Calu3 (cell line): ENCODE measurements at regions not wholly inside any gene's neighbourhood (a gene's known extent, or its start where the extent isn't known, plus 50 kb on each side); places are given as distances from the start of the nearest gene placed in this dataset.

Experiments
- BruUV-seq: library from RNA; stranded (reverse); fragments of 400-500 nt; replicated peaks from 2 replicates; lab custom pipeline; 2021; lab: Mats Ljungman, UMichigan
- CTCF ChIA-PET: fragments of 300-600 bp; sonication (Branson Sonifier 250); formaldehyde crosslinking; loops from one replicate; lab custom pipeline; 2022; ENCODE audit warnings: antibody characterized with exemption; lab: Charles Lee
- DNase-seq: peaks from one replicate; pipeline ENCODE4 v3.0.0; 2022
- H3K27ac Mint-ChIP-seq: one replicate; pipeline ENCODE4 v1.8.0; 2022; ENCODE audit warnings: mixed read lengths; ENCODE audit not compliant: unreplicated experiment
- H3K27me3 Mint-ChIP-seq: one replicate; pipeline ENCODE4 v1.8.0; 2022; ENCODE audit warnings: mixed read lengths; ENCODE audit not compliant: unreplicated experiment
- H3K36me3 Mint-ChIP-seq: one replicate; pipeline ENCODE4 v1.8.0; 2022; ENCODE audit warnings: mild to moderate bottlenecking, moderate library complexity, mixed read lengths; ENCODE audit not compliant: insufficient read depth, unreplicated experiment
- H3K4me1 Mint-ChIP-seq: one replicate; pipeline ENCODE4 v1.8.0; 2022; ENCODE audit warnings: mild to moderate bottlenecking, low read depth, mixed read lengths; ENCODE audit not compliant: unreplicated experiment
- H3K4me3 Mint-ChIP-seq: one replicate; pipeline ENCODE4 v1.8.0; 2022; ENCODE audit warnings: mild to moderate bottlenecking, low read depth, moderate library complexity, mixed read lengths; ENCODE audit not compliant: unreplicated experiment
- H3K9me3 Mint-ChIP-seq: one replicate; pipeline ENCODE4 v1.8.0; 2022; ENCODE audit warnings: low read depth, mixed read lengths; ENCODE audit not compliant: unreplicated experiment
- CTCF ChIP-seq: fragments of 200-600 bp; IDR thresholded peaks from one replicate; pipeline ENCODE4 v1.8.0; 2022; ENCODE audit warnings: antibody characterized with exemption; ENCODE audit not compliant: unreplicated experiment
- intact Hi-C: fragments of 100-400 bp; cut with micrococcal nuclease; formaldehyde crosslinking; loops from one replicate; pipeline ENCODE4 v1.10.0; 2022; ENCODE audit not compliant: unreplicated experiment

GRCh38 chr4:126448086-126448845 lies 1133.5 kb downstream of the FAT4 start:
- no peak for DNase-seq
- Mint-ChIP-seq H3K4me1 (no peaks in the 10 kb centered on the region), H3K27me3 (no peaks in the 10 kb centered on the region), H3K9me3 (no peaks in the 10 kb centered on the region), H3K36me3 (no peaks in the 10 kb centered on the region), H3K4me3 (no peak overlapping the region), H3K27ac (no peak overlapping the region)
- intact Hi-C loops, result no loop called here
- CTCF ChIA-PET, result no interaction called here
- TF ChIP-seq CTCF, result no peak
- BruUV-seq, result no TSS peak

- Mint-ChIP-seq H3K4me1 (no peaks in the 10 kb centered on the region), H3K9me3 (no peaks in the 10 kb centered on the region), H3K4me3 (no peak overlapping the region), H3K27ac (no peak overlapping the region), H3K36me3 (no peaks in the 10 kb centered on the region), H3K27me3 (no peaks in the 10 kb centered on the region)
- BruUV-seq, result no TSS peak
- intact Hi-C loops, result no loop called here
- CTCF ChIA-PET, result no interaction called here
- TF ChIP-seq CTCF, result no peak
- DNase-seq, result no peak
Observed at GRCh38 chr4:126451237-126451873, 1136.6 kb downstream of the FAT4 start.

- BruUV-seq, result no TSS peak
- Mint-ChIP-seq H3K36me3 (no peaks in the 10 kb centered on the region), H3K4me3 (no peak overlapping the region), H3K4me1 (no peaks in the 10 kb centered on the region), H3K27me3 (no peaks in the 10 kb centered on the region), H3K9me3 (no peaks in the 10 kb centered on the region), H3K27ac (no peak overlapping the region)
- DNase-seq, result no peak
- intact Hi-C loops, result no loop called here
- no peak for TF ChIP-seq CTCF
- CTCF ChIA-PET, result no interaction called here
Observed at GRCh38 chr4:126455865-126456264, 1141.1 kb downstream of the FAT4 start.

- no peak overlapping the region for H3K4me3 Mint-ChIP-seq
Observed at GRCh38 chr4:126458993-126459392, 1144.2 kb downstream of the FAT4 start.

More at GRCh38 chr4:126458993-126459392, 1144.2 kb downstream of the FAT4 start:
- CTCF ChIA-PET, result no interaction called here
- H3K27me3 Mint-ChIP-seq, result no peaks in the 10 kb centered on the region
- intact Hi-C loops, result no loop called here
- DNase-seq, result no peak
- BruUV-seq, result no TSS peak
- TF ChIP-seq CTCF, result no peak
- H3K9me3 Mint-ChIP-seq, result no peaks in the 10 kb centered on the region
- H3K27ac Mint-ChIP-seq, result no peak overlapping the region
- H3K36me3 Mint-ChIP-seq, result no peaks in the 10 kb centered on the region
- no peaks in the 10 kb centered on the region for H3K4me1 Mint-ChIP-seq
